ENCODE measurements at regions not wholly inside any gene's neighbourhood (a gene's known extent, or its start where the extent isn't known, plus 50 kb on each side); places are given as distances from the start of the nearest gene placed in this dataset.
"Not testable (repeated sequence)": the region's sequence is repeated elsewhere in the genome, so short reads cannot be mapped to it uniquely, and the experiment has no call there.

DNA sequence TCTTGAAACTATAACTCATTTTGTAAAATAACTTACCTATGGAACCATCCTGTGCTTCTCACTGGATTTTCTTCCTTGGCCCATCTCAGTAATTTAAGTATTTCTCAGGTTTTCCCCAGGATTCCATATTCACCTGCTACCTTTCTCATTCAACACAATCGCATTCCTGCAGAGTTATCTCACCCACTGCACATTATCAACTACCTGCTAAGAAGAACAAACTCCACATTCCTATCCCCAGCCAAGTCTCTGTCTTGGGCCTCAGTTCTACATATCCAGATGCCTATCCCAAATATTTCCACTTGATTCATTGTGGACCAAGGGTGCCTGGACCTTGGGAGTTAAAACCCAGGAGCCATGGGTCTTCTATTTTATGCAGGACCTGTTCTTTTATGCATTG lies 60.2 kb upstream of the KCNQ5 start:
- peaks cover 0 to 3% (median 0%) of the 10 kb centered on the region in 3 donors for H3K36me3 Mint-ChIP-seq
- peaks cover 2 to 16% of the 10 kb centered on the region in 2 donors for H3K27me3 Mint-ChIP-seq
- no peak for DNase-seq
- H3K27ac ChIP-seq (ENCODE audit: low read depth, low read length), result peak overlapping the region; percentile 15
- no peak overlapping the region for H3K4me3 Mint-ChIP-seq
- POLR2A ChIA-PET, result no interaction called here
- H3K9me3 ChIP-seq (ENCODE audit: low read length), result no peaks in the 10 kb centered on the region
- no peaks in the 10 kb centered on the region for H3K4me1 ChIP-seq (ENCODE audit: insufficient read depth, low read length)
- no peaks in the 10 kb centered on the region for H3K27me3 ChIP-seq (ENCODE audit: insufficient read depth, low read length, poor library complexity, severe bottlenecking)
- CTCF ChIA-PET, result no interaction called here
- H3K9me3 Mint-ChIP-seq, result no peaks in the 10 kb centered on the region
- no peak overlapping the region for H3K4me3 ChIP-seq (ENCODE audit: low read length)
- H3K4me1 Mint-ChIP-seq, result no peaks in the 10 kb centered on the region
- no peak overlapping the region for H3K27ac Mint-ChIP-seq
- H3K36me3 ChIP-seq (ENCODE audit: insufficient read depth, low read length), result no peaks in the 10 kb centered on the region

DNA sequence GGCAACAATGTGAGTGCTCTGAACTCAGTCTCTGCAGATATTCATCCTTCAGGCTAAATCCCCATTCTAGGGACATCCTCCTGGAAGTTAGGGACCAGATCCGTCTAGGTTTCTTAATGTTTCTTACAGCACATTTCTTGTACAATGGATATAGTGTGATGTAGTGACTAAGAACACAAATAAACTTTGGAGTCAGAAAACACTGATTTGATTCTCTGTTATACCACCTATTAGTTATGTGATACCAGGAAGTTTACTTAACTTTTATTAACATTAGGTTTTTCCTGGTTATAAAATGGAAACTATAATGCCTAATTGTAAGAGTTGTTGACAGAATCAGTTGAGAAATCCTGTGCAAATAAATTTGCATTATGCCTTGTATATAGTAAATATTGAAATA lies 57.6 kb upstream of the KCNQ5 start:
- H3K9me3 Mint-ChIP-seq, result peaks cover 0 to 3% (median 0%) of the 10 kb centered on the region in 5 donors
- no peak overlapping the region for H3K4me3 ChIP-seq (ENCODE audit: low read length)
- POLR2A ChIA-PET, result no interaction called here
- H3K4me1 Mint-ChIP-seq, result no peaks in the 10 kb centered on the region
- no peak overlapping the region for H3K27ac Mint-ChIP-seq
- DNase-seq, result no peak
- CTCF ChIA-PET, result no interaction called here
- no peak overlapping the region for H3K27ac ChIP-seq (ENCODE audit: low read depth, low read length)
- H3K4me3 Mint-ChIP-seq, result no peak overlapping the region
- H3K27me3 ChIP-seq (ENCODE audit: insufficient read depth, low read length, poor library complexity, severe bottlenecking), result no peaks in the 10 kb centered on the region
- H3K27me3 Mint-ChIP-seq, result peaks cover 0 to 23% of the 10 kb centered on the region in 2 donors
- no peaks in the 10 kb centered on the region for H3K9me3 ChIP-seq (ENCODE audit: low read length)
- H3K4me1 ChIP-seq (ENCODE audit: insufficient read depth, low read length), result no peaks in the 10 kb centered on the region
- H3K36me3 Mint-ChIP-seq, result no peaks in the 10 kb centered on the region
- H3K36me3 ChIP-seq (ENCODE audit: insufficient read depth, low read length), result no peaks in the 10 kb centered on the region

DNA sequence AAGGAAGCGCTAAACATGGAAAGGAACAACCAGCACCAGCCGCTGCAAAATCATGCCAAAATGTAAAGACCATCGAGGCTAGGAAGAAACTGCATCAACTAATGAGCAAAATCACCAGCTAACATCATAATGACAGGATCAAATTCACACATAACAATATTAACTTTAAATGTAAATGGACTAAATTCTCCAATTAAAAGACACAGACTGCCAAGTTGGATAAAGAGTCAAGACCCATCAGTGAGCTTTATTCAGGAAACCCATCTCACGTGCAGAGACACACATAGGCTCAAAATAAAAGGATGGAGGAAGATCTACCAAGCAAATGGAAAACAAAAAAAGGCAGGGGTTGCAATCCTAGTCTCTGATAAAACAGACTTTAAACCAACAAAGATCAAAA lies 49.9 kb upstream of the KCNQ5 start:
- H3K4me3 Mint-ChIP-seq; H3K4me3 ChIP-seq (ENCODE audit: low read length); POLR2A ChIA-PET; H3K27ac Mint-ChIP-seq; H3K4me1 Mint-ChIP-seq; H3K36me3 Mint-ChIP-seq; H3K27me3 ChIP-seq (ENCODE audit: insufficient read depth, low read length, poor library complexity, severe bottlenecking); H3K9me3 Mint-ChIP-seq; H3K27me3 Mint-ChIP-seq; H3K36me3 ChIP-seq (ENCODE audit: insufficient read depth, low read length); DNase-seq; H3K9me3 ChIP-seq (ENCODE audit: low read length); H3K27ac ChIP-seq (ENCODE audit: low read depth, low read length); CTCF ChIA-PET; H3K4me1 ChIP-seq (ENCODE audit: insufficient read depth, low read length): not testable (repeated sequence)

All from CD8-positive, alpha-beta memory T cell (primary cell).